Smooth muscle cell (in vitro differentiated cells): ENCODE measurements at regions not wholly inside any gene's neighbourhood (a gene's known extent, or its start where the extent isn't known, plus 50 kb on each side); places are given as distances from the start of the nearest gene placed in this dataset.

Experiments
- DNase-seq: peaks from one replicate; lab custom pipeline; 2025; ENCODE audit not compliant: unreplicated experiment; lab: John Stamatoyannopoulos, UW
- H2AFZ ChIP-seq: fragments of 200-600 bp; sonication (generic); 2 replicates; pipeline ENCODE4 v1.6.0; 2016; ENCODE audit warnings: antibody characterized with exemption, low read depth, mild to moderate bottlenecking
- H3F3A ChIP-seq: fragments of 200-600 bp; sonication (generic); 2 replicates; pipeline ENCODE4 v1.6.0; 2017; ENCODE audit warnings: antibody characterized with exemption, low read depth
- H3K27ac ChIP-seq: fragments of 200-600 bp; sonication (generic); 2 replicates; pipeline ENCODE4 v1.5.1; 2016; ENCODE audit warnings: low read depth, mild to moderate bottlenecking
- H3K27me3 ChIP-seq: fragments of 200-600 bp; sonication (generic); 2 replicates; pipeline ENCODE4 v1.6.1; 2016; ENCODE audit warnings: low read depth, mild to moderate bottlenecking
- H3K36me3 ChIP-seq: fragments of 200-600 bp; sonication (generic); 2 replicates; pipeline ENCODE4 v1.5.1; 2016; ENCODE audit warnings: low read depth
- H3K4me1 ChIP-seq: fragments of 200-600 bp; sonication (generic); 2 replicates; pipeline ENCODE4 v1.5.1; 2016; ENCODE audit warnings: low read depth
- H3K4me2 ChIP-seq: fragments of 200-600 bp; sonication (generic); 2 replicates; pipeline ENCODE4 v1.6.0; 2016; ENCODE audit warnings: mild to moderate bottlenecking
- H3K4me3 ChIP-seq: fragments of 200-600 bp; sonication (generic); 2 replicates; pipeline ENCODE4 v1.5.1; 2016; ENCODE audit warnings: mild to moderate bottlenecking
- H3K79me2 ChIP-seq: fragments of 200-600 bp; sonication (generic); 2 replicates; pipeline ENCODE4 v1.6.0; 2016; ENCODE audit warnings: low read depth, mild to moderate bottlenecking
- H3K9ac ChIP-seq: fragments of 200-600 bp; sonication (generic); 2 replicates; pipeline ENCODE4 v1.6.0; 2016; ENCODE audit warnings: low read depth
- H3K9me3 ChIP-seq: fragments of 200-600 bp; sonication (generic); replicated peaks from 2 replicates; pipeline ENCODE4 v1.5.1; 2016; ENCODE audit warnings: low read depth
- H4K20me1 ChIP-seq: fragments of 200-600 bp; sonication (generic); 2 replicates; pipeline ENCODE4 v1.6.0; 2016; ENCODE audit warnings: low read depth
- WGBS: methylation state at CpG from one replicate; pipeline ENCODE4 v1.1.7; 2016; ENCODE audit warnings: low lambda C conversion rate; 5-methylcytosine and 5-hydroxymethylcytosine counted together
- TF ChIP-seq, protein P1 (sequence below): fragments of 200-600 bp; sonication (generic); IDR thresholded peaks from 2 replicates; pipeline ENCODE4 v1.5.1; 2017; ENCODE audit warnings: borderline replicate concordance, mild to moderate bottlenecking, antibody characterized with exemption; ENCODE audit not compliant: insufficient read depth, poor library complexity, severe bottlenecking

DNA sequence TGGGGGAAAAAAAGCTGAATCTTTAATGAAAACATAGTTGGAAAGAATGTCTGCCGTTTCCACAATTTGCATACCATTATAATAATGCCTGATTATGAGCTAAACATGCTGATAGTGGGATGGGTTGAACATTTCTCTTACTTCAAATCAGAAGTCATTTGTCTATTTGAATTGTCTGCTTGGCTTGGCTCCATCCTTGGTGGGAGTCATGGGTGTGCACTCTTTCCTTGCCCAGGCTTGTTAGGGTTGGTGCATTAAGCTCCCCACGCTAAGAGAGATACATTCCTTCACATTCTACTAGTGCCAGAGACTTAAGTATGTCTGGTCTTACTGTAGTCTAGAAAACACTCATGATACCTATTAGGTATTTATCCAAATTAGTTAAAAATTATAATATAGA, 121.4 kb upstream of the RARB start:
- Histone ChIP-seq H3K4me2 (no peak overlapping the region), H3K36me3 (no peaks in the 10 kb centered on the region), H3K9me3 (no peaks in the 10 kb centered on the region), H3K9ac (no peak overlapping the region), H3F3A (no peaks in the 10 kb centered on the region), H3K79me2 (no peaks in the 10 kb centered on the region), H3K27ac (no peak overlapping the region), H3K4me3 (no peak overlapping the region), H4K20me1 (no peaks in the 10 kb centered on the region), H3K4me1 (no peaks in the 10 kb centered on the region), H2AFZ (no peak overlapping the region), H3K27me3 (no peaks in the 10 kb centered on the region)
- DNase-seq = no peak
- TF ChIP-seq, protein P1, sequence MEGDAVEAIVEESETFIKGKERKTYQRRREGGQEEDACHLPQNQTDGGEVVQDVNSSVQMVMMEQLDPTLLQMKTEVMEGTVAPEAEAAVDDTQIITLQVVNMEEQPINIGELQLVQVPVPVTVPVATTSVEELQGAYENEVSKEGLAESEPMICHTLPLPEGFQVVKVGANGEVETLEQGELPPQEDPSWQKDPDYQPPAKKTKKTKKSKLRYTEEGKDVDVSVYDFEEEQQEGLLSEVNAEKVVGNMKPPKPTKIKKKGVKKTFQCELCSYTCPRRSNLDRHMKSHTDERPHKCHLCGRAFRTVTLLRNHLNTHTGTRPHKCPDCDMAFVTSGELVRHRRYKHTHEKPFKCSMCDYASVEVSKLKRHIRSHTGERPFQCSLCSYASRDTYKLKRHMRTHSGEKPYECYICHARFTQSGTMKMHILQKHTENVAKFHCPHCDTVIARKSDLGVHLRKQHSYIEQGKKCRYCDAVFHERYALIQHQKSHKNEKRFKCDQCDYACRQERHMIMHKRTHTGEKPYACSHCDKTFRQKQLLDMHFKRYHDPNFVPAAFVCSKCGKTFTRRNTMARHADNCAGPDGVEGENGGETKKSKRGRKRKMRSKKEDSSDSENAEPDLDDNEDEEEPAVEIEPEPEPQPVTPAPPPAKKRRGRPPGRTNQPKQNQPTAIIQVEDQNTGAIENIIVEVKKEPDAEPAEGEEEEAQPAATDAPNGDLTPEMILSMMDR = no peak
- WGBS = 91% methylated on average over 2 of the region's 2 CpGs

- Histone ChIP-seq H4K20me1 (no peaks in the 10 kb centered on the region), H3K79me2 (no peaks in the 10 kb centered on the region), H3K9me3 (no peaks in the 10 kb centered on the region), H2AFZ (no peak overlapping the region), H3F3A (no peaks in the 10 kb centered on the region), H3K27ac (no peak overlapping the region), H3K4me1 (no peaks in the 10 kb centered on the region), H3K27me3 (no peaks in the 10 kb centered on the region), H3K4me3 (no peak overlapping the region), H3K36me3 (no peaks in the 10 kb centered on the region), H3K4me2 (no peak overlapping the region), H3K9ac (no peak overlapping the region)
- TF ChIP-seq, protein P1 = no peak
- WGBS = 79% methylated on average over 2 of the region's 2 CpGs
- DNase-seq = no peak
These were observed 114.8 kb upstream of the RARB start for GRCh38 chr3:25313286-25313685.

DNA sequence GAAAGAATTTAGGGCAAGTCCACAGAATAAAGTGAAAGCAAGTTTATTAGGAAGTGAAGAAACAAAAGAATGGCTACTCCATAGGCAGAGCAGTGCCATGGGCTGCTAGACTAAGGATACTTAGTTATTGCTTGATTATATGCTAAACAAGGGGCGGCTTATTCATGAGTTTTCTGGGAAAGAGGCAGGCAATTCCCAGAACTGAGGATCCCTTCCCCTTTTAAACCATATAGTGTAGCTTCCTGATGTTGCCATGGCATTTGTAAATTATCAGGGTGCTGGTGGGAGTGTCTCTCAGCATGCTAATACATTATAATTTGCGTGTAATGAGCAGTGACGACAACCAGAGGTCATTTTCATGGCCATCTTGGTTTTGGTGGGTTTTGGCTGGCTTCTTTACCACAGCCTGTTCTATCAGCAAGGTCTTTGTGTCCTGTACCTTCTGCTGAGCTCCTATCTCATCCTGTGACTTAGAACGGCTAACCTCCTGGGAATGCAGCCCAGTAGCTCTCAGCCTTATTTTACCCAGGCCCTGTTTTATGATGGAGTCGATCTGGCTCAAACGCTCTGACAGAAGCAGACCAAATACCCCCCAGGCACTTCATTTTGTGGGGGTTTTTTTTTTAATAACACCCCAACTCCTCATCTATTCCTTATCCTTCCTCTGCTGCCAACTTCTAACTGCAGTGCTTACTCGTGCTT, 103.0 kb upstream of the RARB start:
- H3K9me3 ChIP-seq = no peaks in the 10 kb centered on the region
- H3K79me2 ChIP-seq = no peaks in the 10 kb centered on the region
- no peak overlapping the region for H3K27ac ChIP-seq
- no peak overlapping the region for H3K9ac ChIP-seq
- H3K4me3 ChIP-seq = no peak overlapping the region
- H2AFZ ChIP-seq = no peak overlapping the region
- no peaks in the 10 kb centered on the region for H3K36me3 ChIP-seq
- H3K4me1 ChIP-seq = no peaks in the 10 kb centered on the region
- H3K27me3 ChIP-seq = no peaks in the 10 kb centered on the region
- no peak overlapping the region for H3K4me2 ChIP-seq
- no peaks in the 10 kb centered on the region for H4K20me1 ChIP-seq
- whole genome bisulfite sequencing = 91% methylated on average over 7 of the region's 7 CpGs
- no peaks in the 10 kb centered on the region for H3F3A ChIP-seq
- DNase-seq = no peak
- TF ChIP-seq, protein P1 = no peak

DNA sequence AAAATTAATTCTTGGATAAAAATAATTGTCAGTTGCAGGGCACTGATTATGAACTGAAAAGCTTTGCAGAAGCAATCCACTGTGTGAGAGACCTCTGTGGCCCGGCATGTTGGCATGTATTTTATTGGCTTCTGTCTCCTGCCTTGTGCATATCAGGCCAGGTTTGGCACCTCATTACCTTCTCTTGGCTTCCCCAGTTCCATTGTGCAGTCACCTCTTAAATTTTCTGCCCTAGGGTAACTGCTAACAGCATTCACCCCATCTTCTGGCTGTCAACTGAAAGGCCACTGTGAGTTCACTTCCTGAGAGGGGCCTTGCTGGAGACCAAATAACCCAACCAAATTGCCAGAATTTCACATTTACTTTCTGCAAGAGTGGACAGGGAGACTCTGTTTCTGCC, 92.7 kb upstream of the RARB start:
- H3K4me2 ChIP-seq = no peak overlapping the region
- no peaks in the 10 kb centered on the region for H3K27me3 ChIP-seq
- 84% methylated on average over 1 of the region's 1 CpG for WGBS
- no peak overlapping the region for H3K9ac ChIP-seq
- H3K27ac ChIP-seq = no peak overlapping the region
- no peak for DNase-seq
- H3K36me3 ChIP-seq = no peaks in the 10 kb centered on the region
- no peaks in the 10 kb centered on the region for H4K20me1 ChIP-seq
- H3F3A ChIP-seq = peaks cover 4% of the 10 kb centered on the region
- TF ChIP-seq, protein P1 = no peak
- no peaks in the 10 kb centered on the region for H3K4me1 ChIP-seq
- no peaks in the 10 kb centered on the region for H3K79me2 ChIP-seq
- H3K4me3 ChIP-seq = no peak overlapping the region
- H2AFZ ChIP-seq = no peak overlapping the region
- H3K9me3 ChIP-seq = no peaks in the 10 kb centered on the region
